D721Med (cell line): ENCODE measurements at regions not wholly inside any gene's neighbourhood (a gene's known extent, or its start where the extent isn't known, plus 50 kb on each side); places are given as distances from the start of the nearest gene placed in this dataset.

Experiments
- DNase-seq: peaks from one replicate; pipeline ENCODE4 v3.0.0; 2011; ENCODE audit warnings: low spot score; ENCODE audit not compliant: insufficient read length
- FAIRE-seq: peaks from 2 replicates; lab custom pipeline; 2011; peaks lifted over from hg19 to GRCh38; lab: Jason Lieb, UNC
- CTCF ChIP-seq: IDR thresholded peaks from 2 replicates; pipeline ENCODE4 v1.5.1; 2012; ENCODE audit warnings: mild to moderate bottlenecking, control low read depth; ENCODE audit not compliant: insufficient read depth; ENCODE audit errors: missing control alignments

- DNase-seq (no peak), FAIRE-seq (no peak)
- TF ChIP-seq CTCF: no peak
Observed at GRCh38 chr5:142428773-142429473, 104.1 kb upstream of the SPRY4 start.

DNA sequence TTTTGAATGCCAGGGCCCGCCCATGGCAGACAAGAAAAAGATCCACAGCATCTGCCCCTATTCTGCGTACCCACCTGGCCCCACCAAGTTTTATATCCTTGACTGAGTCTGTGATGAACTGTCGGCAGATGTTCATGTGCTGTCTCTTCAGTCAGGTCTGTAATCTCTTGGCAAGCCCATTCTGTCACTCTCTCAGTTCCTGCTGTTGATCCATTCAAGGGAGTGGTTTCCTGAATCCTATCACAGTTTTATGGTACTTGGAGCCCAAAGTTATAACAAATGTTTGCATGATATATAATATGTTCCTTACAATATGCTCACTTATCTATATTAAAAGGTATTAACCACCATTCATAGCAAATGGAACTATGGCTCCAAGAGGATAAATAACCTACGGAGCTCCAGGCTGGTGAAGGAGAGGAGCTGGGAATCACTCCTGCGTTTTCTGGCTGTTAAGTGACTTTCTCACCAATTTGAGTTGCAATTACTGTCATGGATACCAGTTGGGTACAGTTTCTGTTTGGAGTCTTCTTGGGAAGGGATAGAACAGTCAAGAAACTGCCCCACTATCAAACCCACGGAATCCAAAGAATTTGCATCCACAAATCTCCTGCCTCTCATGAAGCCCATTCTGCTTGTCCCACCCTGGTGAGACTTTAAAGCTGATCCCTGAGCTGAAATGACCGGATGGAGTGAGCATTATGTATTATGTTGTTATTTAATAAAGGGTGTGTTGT, 103.4 kb upstream of the SPRY4 start:
- TF ChIP-seq CTCF: no peak
- no peak for FAIRE-seq
- DNase-seq: no peak

DNA sequence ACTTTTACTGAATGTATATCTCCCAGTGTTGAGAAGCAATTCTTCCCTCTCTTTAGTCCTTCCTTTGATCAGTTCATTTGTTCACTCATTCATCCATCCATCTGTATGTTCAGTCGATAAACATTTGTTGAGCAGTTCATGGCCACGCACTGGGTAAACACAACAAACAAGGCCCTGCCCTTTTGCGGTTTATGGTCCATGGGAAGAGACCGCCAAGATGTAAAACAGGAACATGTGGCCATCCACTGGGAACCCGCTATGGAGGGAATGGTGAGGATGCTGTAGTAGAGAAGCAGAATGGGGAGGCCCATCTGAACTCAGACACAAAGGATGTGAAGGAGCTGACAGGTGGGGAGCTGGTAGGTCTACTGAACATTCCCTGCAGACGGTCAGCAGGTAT, 102.7 kb upstream of the SPRY4 start:
- FAIRE-seq (no peak), DNase-seq (no peak)
- no peak for TF ChIP-seq CTCF

DNA sequence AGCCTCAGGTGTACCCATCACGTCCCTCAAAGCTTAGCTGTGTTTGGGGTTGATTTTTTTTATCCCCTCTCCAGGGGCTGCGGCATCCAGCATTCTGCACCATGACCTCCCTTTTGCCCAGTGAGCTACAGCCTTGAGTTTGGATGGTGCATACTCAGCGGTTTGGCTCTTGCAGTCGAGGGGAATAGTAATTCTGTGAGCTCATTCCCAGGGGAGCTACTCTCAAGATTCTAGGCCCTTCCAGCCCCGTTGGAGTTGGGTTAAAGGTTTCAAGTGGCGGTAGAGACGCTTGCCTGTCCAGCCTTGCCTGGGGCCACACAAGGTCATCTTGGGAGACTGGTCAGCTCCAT, 102.2 kb upstream of the SPRY4 start:
- no peak for FAIRE-seq
- DNase-seq: no peak
- no peak for TF ChIP-seq CTCF

GRCh38 chr5:142426129-142427014, 101.6 kb upstream of the SPRY4 start:
- FAIRE-seq: no peak
- no peak for TF ChIP-seq CTCF
- DNase-seq: no peak

DNA sequence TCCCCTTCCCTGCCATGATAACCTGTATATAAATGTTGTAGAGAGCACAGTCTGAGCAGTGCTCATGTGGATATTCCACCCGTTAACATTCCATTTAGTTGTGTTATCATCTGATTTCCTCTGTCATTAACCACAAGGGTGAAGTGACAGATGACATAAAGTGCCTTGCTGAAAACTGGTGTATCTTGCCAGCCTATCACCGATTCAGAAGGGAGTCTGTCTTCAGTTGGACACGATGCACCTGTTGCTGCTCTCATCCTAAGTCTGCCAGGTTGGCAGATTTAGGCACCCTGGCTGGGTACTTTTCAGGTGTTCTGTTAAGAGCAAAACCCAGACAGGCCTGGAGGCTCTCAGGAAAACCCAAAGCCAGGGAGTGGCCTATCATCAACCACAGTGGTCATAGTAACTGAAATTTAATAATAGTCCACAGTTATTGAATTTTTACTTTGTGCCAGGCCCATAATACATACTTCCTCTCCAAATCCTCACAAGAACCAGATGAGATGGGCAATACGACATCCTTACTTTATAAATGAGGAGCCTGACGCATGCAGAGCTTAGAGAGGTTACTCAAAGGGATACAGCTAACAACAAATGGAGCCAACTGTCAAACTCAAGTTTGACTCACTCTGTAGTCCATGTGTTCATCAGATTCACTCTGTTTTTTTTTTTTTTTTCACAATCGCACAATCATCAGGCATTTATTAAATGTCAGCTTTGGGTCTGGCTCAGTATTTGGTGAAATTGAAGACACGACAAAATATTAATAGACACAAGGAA, 100.7 kb upstream of the SPRY4 start:
- no peak for FAIRE-seq
- TF ChIP-seq CTCF: no peak

More for the DNA sequence above, 100.7 kb upstream of the SPRY4 start:
- DNase-seq: no peak
